ENCODE measurements at regions not wholly inside any gene's neighbourhood (a gene's known extent, or its start where the extent isn't known, plus 50 kb on each side); places are given as distances from the start of the nearest gene placed in this dataset.

DNA sequence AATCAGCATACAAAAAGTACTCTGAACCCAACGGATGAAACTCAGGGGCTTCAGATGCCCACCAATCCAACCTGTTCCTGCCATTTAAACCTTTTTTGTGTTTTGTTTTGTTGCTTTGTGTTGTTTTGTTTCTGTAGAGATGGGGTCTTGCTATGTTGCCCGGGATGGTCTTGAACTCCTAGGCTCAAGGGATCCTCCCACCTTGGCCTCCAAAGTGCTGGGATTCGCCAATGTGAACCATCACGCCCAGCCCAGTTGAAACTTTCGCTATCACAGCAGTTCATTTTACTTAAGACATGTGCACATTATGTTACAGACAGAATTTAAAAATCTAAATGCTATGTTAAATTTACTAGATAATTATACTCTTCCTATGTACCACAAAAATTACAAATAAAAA lies 101.6 kb downstream of the SKIDA1 start:
- Mint-ChIP-seq H3K9me3 (peaks cover 33% of the 10 kb centered on the region), H3K36me3 (ENCODE audit: low read depth) (peaks cover 8% of the 10 kb centered on the region), H3K27ac (no peak overlapping the region), H3K4me1 (peaks cover 14% of the 10 kb centered on the region), H3K4me3 (no peak overlapping the region), H3K27me3 (ENCODE audit: insufficient read depth) (peaks cover 2% of the 10 kb centered on the region)
- Histone ChIP-seq H3K4me3 (ENCODE audit: low read length) (no peak overlapping the region), H3K4me1 (ENCODE audit: control insufficient read depth, insufficient read depth, low read length) (no peaks in the 10 kb centered on the region), H3K9ac (ENCODE audit: extremely low read depth, low read length, poor library complexity, severe bottlenecking) (no peak overlapping the region), H3K27ac (ENCODE audit: low read depth, low read length) (no peak overlapping the region), H3K9me3 (ENCODE audit: control insufficient read depth, low read length) (peaks cover 28% of the 10 kb centered on the region), H3K27me3 (ENCODE audit: control insufficient read depth, insufficient read depth, low read length, poor library complexity, severe bottlenecking) (no peaks in the 10 kb centered on the region), H3K36me3 (ENCODE audit: control insufficient read depth, insufficient read depth, low read length) (no peaks in the 10 kb centered on the region)
- TF ChIP-seq, protein P1, sequence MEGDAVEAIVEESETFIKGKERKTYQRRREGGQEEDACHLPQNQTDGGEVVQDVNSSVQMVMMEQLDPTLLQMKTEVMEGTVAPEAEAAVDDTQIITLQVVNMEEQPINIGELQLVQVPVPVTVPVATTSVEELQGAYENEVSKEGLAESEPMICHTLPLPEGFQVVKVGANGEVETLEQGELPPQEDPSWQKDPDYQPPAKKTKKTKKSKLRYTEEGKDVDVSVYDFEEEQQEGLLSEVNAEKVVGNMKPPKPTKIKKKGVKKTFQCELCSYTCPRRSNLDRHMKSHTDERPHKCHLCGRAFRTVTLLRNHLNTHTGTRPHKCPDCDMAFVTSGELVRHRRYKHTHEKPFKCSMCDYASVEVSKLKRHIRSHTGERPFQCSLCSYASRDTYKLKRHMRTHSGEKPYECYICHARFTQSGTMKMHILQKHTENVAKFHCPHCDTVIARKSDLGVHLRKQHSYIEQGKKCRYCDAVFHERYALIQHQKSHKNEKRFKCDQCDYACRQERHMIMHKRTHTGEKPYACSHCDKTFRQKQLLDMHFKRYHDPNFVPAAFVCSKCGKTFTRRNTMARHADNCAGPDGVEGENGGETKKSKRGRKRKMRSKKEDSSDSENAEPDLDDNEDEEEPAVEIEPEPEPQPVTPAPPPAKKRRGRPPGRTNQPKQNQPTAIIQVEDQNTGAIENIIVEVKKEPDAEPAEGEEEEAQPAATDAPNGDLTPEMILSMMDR (conservative IDR thresholded peaks at IDR 0.05), result no peak
- DNase-seq, result no peak
- WGBS, 2 experiments (ENCODE audit: insufficient coverage in 1 of 2, insufficient read length in 1 of 2), result 87 to 97% methylated on average over 3 to 5 of the region's 5 CpGs

DNA sequence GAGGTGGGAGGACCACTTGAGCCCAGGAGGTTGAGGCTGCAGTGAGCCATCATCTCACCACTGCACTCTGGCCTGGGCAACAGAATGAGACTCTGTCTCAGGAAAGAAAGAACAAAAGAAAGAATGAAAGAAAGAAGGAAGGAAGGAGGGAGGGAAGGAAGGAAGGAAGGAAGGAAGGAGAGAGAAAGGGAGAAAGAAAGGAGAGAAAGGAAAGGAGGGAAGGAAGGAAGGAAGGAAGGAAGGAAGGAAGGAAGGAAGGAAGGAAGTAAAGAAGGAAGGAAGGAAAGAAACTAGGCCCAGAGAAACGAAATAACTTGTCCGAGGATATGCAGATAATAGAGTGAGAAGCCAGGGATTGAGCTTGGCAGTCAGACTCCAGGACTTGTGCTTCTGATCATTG lies 102.1 kb downstream of the SKIDA1 start:
- TF ChIP-seq, protein P1 (conservative IDR thresholded peaks at IDR 0.05), result no peak
- peaks cover 14% of the 10 kb centered on the region for H3K4me1 Mint-ChIP-seq
- 89 to 96% methylated on average over 2 of the region's 2 CpGs for WGBS, 2 experiments (ENCODE audit: insufficient coverage in 1 of 2, insufficient read length in 1 of 2)

DNA sequence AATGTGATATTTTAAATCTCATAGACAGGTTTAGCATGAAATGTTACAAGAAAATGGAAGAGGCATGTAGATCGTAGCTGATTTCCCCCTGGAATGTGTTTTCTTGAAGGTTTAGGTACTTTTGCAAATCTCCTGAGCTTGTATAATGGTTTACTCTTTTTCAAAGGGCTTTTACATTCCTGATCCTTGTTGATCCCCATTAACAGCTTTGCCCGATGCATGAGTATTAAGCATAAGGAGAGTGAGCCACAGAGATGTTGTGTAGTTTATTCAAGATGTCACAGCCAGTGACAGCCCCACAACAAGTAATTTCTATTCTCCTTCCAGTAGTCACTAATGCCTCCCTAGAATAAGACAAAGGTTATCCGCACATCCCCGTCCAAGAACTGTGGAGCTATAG lies 103.7 kb downstream of the SKIDA1 start:
- Histone ChIP-seq H3K36me3 (ENCODE audit: control insufficient read depth, insufficient read depth, low read length) (no peaks in the 10 kb centered on the region), H3K9ac (ENCODE audit: extremely low read depth, low read length, poor library complexity, severe bottlenecking) (no peak overlapping the region), H3K27me3 (ENCODE audit: control insufficient read depth, insufficient read depth, low read length, poor library complexity, severe bottlenecking) (no peaks in the 10 kb centered on the region), H3K27ac (ENCODE audit: low read depth, low read length) (no peak overlapping the region), H3K4me1 (ENCODE audit: control insufficient read depth, insufficient read depth, low read length) (no peaks in the 10 kb centered on the region), H3K9me3 (ENCODE audit: control insufficient read depth, low read length) (peaks cover 8% of the 10 kb centered on the region), H3K4me3 (ENCODE audit: low read length) (no peak overlapping the region)
- 94 to 100% methylated on average over 3 to 4 of the region's 4 CpGs for WGBS, 2 experiments (ENCODE audit: insufficient coverage in 1 of 2, insufficient read length in 1 of 2)
- Mint-ChIP-seq H3K4me3 (no peak overlapping the region), H3K27me3 (ENCODE audit: insufficient read depth) (peaks cover 2% of the 10 kb centered on the region), H3K4me1 (peaks cover 14% of the 10 kb centered on the region), H3K9me3 (peaks cover 13% of the 10 kb centered on the region), H3K36me3 (ENCODE audit: low read depth) (peaks cover 8% of the 10 kb centered on the region), H3K27ac (no peak overlapping the region)
- TF ChIP-seq, protein P1 (conservative IDR thresholded peaks at IDR 0.05), result no peak
- no peak for DNase-seq

More for the DNA sequence above, 102.1 kb downstream of the SKIDA1 start:
- H3K27ac ChIP-seq (ENCODE audit: low read depth, low read length), result no peak overlapping the region
- H3K36me3 Mint-ChIP-seq (ENCODE audit: low read depth), result peaks cover 8% of the 10 kb centered on the region
- peaks cover 2% of the 10 kb centered on the region for H3K27me3 Mint-ChIP-seq (ENCODE audit: insufficient read depth)
- H3K27me3 ChIP-seq (ENCODE audit: control insufficient read depth, insufficient read depth, low read length, poor library complexity, severe bottlenecking), result no peaks in the 10 kb centered on the region
- DNase-seq, result no peak
- no peak overlapping the region for H3K4me3 ChIP-seq (ENCODE audit: low read length)
- H3K9me3 ChIP-seq (ENCODE audit: control insufficient read depth, low read length), result peaks cover 24% of the 10 kb centered on the region
- H3K9ac ChIP-seq (ENCODE audit: extremely low read depth, low read length, poor library complexity, severe bottlenecking), result no peak overlapping the region
- peaks cover 28% of the 10 kb centered on the region for H3K9me3 Mint-ChIP-seq
- H3K36me3 ChIP-seq (ENCODE audit: control insufficient read depth, insufficient read depth, low read length), result no peaks in the 10 kb centered on the region
- no peaks in the 10 kb centered on the region for H3K4me1 ChIP-seq (ENCODE audit: control insufficient read depth, insufficient read depth, low read length)
- H3K27ac Mint-ChIP-seq, result no peak overlapping the region
- H3K4me3 Mint-ChIP-seq, result no peak overlapping the region

Data from endodermal cell (in vitro differentiated cells).